AG10803 (cell line): ENCODE measurements at regions not wholly inside any gene's neighbourhood (a gene's known extent, or its start where the extent isn't known, plus 50 kb on each side); places are given as distances from the start of the nearest gene placed in this dataset.

Experiments used
- DNase-seq: peaks from one replicate; pipeline ENCODE4 v3.0.0; 2010; ENCODE audit warnings: low read depth
- H3K4me3 ChIP-seq: 2 replicates; pipeline ENCODE4 v1.5.1; 2011; ENCODE audit warnings: mild to moderate bottlenecking, low read length, control low read depth
- CTCF ChIP-seq: conservative IDR thresholded peaks from 2 replicates; pipeline ENCODE4 v1.5.1; 2011; ENCODE audit warnings: mild to moderate bottlenecking, low read length, control low read depth, inconsistent platforms

GRCh38 chrX:141969706-141970105, 66.0 kb downstream of the MAGEC1 start:
- no peak for TF ChIP-seq CTCF
- no peak overlapping the region for H3K4me3 ChIP-seq
- DNase-seq, result no peak

- DNase-seq, result no peak
- TF ChIP-seq CTCF, result no peak
- H3K4me3 ChIP-seq, result no peak overlapping the region
Measured at GRCh38 chrX:141960578-141960977, 56.9 kb downstream of the MAGEC1 start.
